Sigmoid colon (tissue), 3 donors: ENCODE measurements at regions not wholly inside any gene's neighbourhood (a gene's known extent, or its start where the extent isn't known, plus 50 kb on each side); places are given as distances from the start of the nearest gene placed in this dataset.

Source experiments
- POLR2A ChIP-seq, 2 donors: fragments of 450-650 bp; IDR thresholded peaks; one replicate each; pipeline ENCODE4 v1.6.1; 2016; ENCODE audit warnings: antibody characterized with exemption in 2 of 2, mild to moderate bottlenecking in 2 of 2, moderate library complexity in 2 of 2
- TF ChIP-seq, protein P1 (sequence below), 4 experiments: fragments of 450-650 bp in 3 of 4; fragments of 200-600 bp in 1 of 4; IDR thresholded peaks; one replicate each; pipeline ENCODE4 v1.5.1; 2016 to 2019; ENCODE audit warnings: antibody characterized with exemption in 4 of 4, mild to moderate bottlenecking in 3 of 4, moderate library complexity in 2 of 4

- TF ChIP-seq, protein P1, sequence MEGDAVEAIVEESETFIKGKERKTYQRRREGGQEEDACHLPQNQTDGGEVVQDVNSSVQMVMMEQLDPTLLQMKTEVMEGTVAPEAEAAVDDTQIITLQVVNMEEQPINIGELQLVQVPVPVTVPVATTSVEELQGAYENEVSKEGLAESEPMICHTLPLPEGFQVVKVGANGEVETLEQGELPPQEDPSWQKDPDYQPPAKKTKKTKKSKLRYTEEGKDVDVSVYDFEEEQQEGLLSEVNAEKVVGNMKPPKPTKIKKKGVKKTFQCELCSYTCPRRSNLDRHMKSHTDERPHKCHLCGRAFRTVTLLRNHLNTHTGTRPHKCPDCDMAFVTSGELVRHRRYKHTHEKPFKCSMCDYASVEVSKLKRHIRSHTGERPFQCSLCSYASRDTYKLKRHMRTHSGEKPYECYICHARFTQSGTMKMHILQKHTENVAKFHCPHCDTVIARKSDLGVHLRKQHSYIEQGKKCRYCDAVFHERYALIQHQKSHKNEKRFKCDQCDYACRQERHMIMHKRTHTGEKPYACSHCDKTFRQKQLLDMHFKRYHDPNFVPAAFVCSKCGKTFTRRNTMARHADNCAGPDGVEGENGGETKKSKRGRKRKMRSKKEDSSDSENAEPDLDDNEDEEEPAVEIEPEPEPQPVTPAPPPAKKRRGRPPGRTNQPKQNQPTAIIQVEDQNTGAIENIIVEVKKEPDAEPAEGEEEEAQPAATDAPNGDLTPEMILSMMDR (IDR thresholded peaks at IDR 0.05), result no peak
- no peak for TF ChIP-seq POLR2A (IDR thresholded peaks at IDR 0.05)
These were observed 162.0 kb upstream of the C21orf91 start for GRCh38 chr21:17981060-17981740.
